ENCODE measurements at regions not wholly inside any gene's neighbourhood (a gene's known extent, or its start where the extent isn't known, plus 50 kb on each side); places are given as distances from the start of the nearest gene placed in this dataset.

GRCh38 chr14:65277580-65278270 is 134.8 kb upstream of the FUT8 start:
- ATAC-seq (no peak), FAIRE-seq (no peak), DNase-seq (ENCODE audit: low read depth in 1 of 2, low spot score in 1 of 2) (no peak)
- peaks cover 13% of the 10 kb centered on the region; the same call in 2 of the 3 replicates for H3K4me1 ChIP-seq
- H3K4me3 ChIP-seq: no peak overlapping the region
- 88% methylated on average over 6 of the region's 6 CpGs for WGBS (ENCODE audit: missing lambda C conversion rate)
- H3K4me2 ChIP-seq: no peak overlapping the region; the same call in 2 of the 3 replicates
- H3K9me3 ChIP-seq: no peaks in the 10 kb centered on the region
- ChIA-PET POLR2A (no interaction called here), CTCF (no interaction called here)
- TF ChIP-seq RAD21 (conservative IDR thresholded peaks at IDR 0.05 in 1 of 2, IDR thresholded peaks at IDR 0.05 in 1 of 2): no peak
- TF ChIP-seq BCL3 (IDR thresholded peaks at IDR 0.05): no peak
- TF ChIP-seq PBX3 (IDR thresholded peaks at IDR 0.05): no peak
- TF ChIP-seq ZNF302 (CRISPR knock-in tag; IDR thresholded peaks at IDR 0.05): no peak
- TF ChIP-seq JUNB (IDR thresholded peaks at IDR 0.05): no peak
- no peak for TF ChIP-seq SREBF2 (IDR thresholded peaks at IDR 0.05)
- no peak for TF ChIP-seq POLR2A (IDR thresholded peaks at IDR 0.05; ENCODE audit: low read length)
- no peak for TF ChIP-seq ZSCAN20 (CRISPR knock-in tag; IDR thresholded peaks at IDR 0.05)
- no peak for TF ChIP-seq CBX8 (IDR thresholded peaks at IDR 0.05)
- no peak for TF ChIP-seq RFX5 (IDR thresholded peaks at IDR 0.05)
- no peak for TF ChIP-seq ZFP36 (IDR thresholded peaks at IDR 0.05; ENCODE audit: borderline replicate concordance, partially characterized antibody)
- TF ChIP-seq RCOR1 (IDR thresholded peaks at IDR 0.05; ENCODE audit: low read depth, low read length): no peak
- TF ChIP-seq E2F6 (IDR thresholded peaks at IDR 0.05; ENCODE audit: borderline replicate concordance, low read depth): no peak
- TF ChIP-seq NR3C1 (IDR thresholded peaks at IDR 0.05): no peak
- TF ChIP-seq CBX2 (IDR thresholded peaks at IDR 0.05; ENCODE audit: borderline replicate concordance, low read depth): no peak
- TF ChIP-seq GATA3 (IDR thresholded peaks at IDR 0.05; ENCODE audit: borderline replicate concordance): no peak
- TF ChIP-seq EHF (CRISPR knock-in tag; IDR thresholded peaks at IDR 0.05): no peak
- no peak for TF ChIP-seq HOXB13 (CRISPR knock-in tag; IDR thresholded peaks at IDR 0.05; ENCODE audit: low read depth)
- no peak for TF ChIP-seq NPAS2 (CRISPR knock-in tag; IDR thresholded peaks at IDR 0.05; ENCODE audit: borderline replicate concordance)
- TF ChIP-seq USF2 (IDR thresholded peaks at IDR 0.05): no peak
- no peak overlapping the region for H3K27ac ChIP-seq

- WGBS (ENCODE audit: missing lambda C conversion rate): 71% methylated on average over 4 of the region's 4 CpGs
- no peak for DNase-seq (ENCODE audit: low read depth in 1 of 2, low spot score in 1 of 2)
- TF ChIP-seq E2F6 (IDR thresholded peaks at IDR 0.05; ENCODE audit: borderline replicate concordance, low read depth) (no peak), PHF8 (IDR thresholded peaks at IDR 0.05; ENCODE audit: borderline replicate concordance, low read depth) (no peak), NPAS2 (CRISPR knock-in tag; IDR thresholded peaks at IDR 0.05; ENCODE audit: borderline replicate concordance) (no peak), HEYL (CRISPR knock-in tag; IDR thresholded peaks at IDR 0.05) (no peak), CHD4 (IDR thresholded peaks at IDR 0.05; ENCODE audit: borderline replicate concordance) (no peak), CTCF (IDR thresholded peaks at IDR 0.05) (no peak), RFX5 (IDR thresholded peaks at IDR 0.05) (no peak), TP53 (CRISPR knock-in tag; IDR thresholded peaks at IDR 0.05) (no peak), ZNF302 (CRISPR knock-in tag; IDR thresholded peaks at IDR 0.05) (no peak), ESRRA (IDR thresholded peaks at IDR 0.05; ENCODE audit: borderline replicate concordance, low read length) (no peak), JUNB (IDR thresholded peaks at IDR 0.05) (no peak), EHF (CRISPR knock-in tag; IDR thresholded peaks at IDR 0.05) (no peak), JUN (IDR thresholded peaks at IDR 0.05) (no peak), RNF2 (IDR thresholded peaks at IDR 0.05; ENCODE audit: borderline replicate concordance, low read depth) (no peak)
- FAIRE-seq: no peak
- ChIA-PET POLR2A (no interaction called here), CTCF (no interaction called here)
- peak overlapping the region; percentile 30; the same call in 2 of the 3 replicates for H3K4me2 ChIP-seq
- H3K9me3 ChIP-seq: no peaks in the 10 kb centered on the region
- peaks cover 13% of the 10 kb centered on the region; the same call in 2 of the 3 replicates for H3K4me1 ChIP-seq
- H3K4me3 ChIP-seq: no peak overlapping the region
- no peak for ATAC-seq
- no peak overlapping the region for H3K27ac ChIP-seq
These were observed 133.9 kb upstream of the FUT8 start for GRCh38 chr14:65278589-65278988.

Data from A549 (cell line).